ENCODE measurements at regions not wholly inside any gene's neighbourhood (a gene's known extent, or its start where the extent isn't known, plus 50 kb on each side); places are given as distances from the start of the nearest gene placed in this dataset.

GRCh38 chr10:27439101-27439500, 65.0 kb upstream of the RAB18 start:
- CTCF ChIA-PET: no interaction called here
- ATAC-seq: no peak
- no peak for TF ChIP-seq CTCF (conservative IDR thresholded peaks at IDR 0.05; ENCODE audit: low read depth, low read length)
- TF ChIP-seq EZH2phosphoT487 (IDR thresholded peaks at IDR 0.05; ENCODE audit: borderline replicate concordance, low read length): no peak
- no peak for TF ChIP-seq EZH2 (IDR thresholded peaks at IDR 0.05; ENCODE audit: low read length, unreplicated experiment)
- DNase-seq: no peak
- Histone ChIP-seq H3K4me2 (ENCODE audit: low read length) (no peak overlapping the region), H3K79me2 (ENCODE audit: low read length) (no peaks in the 10 kb centered on the region), H3K4me3 (ENCODE audit: low read length) (no peak overlapping the region), H3K9me2 (replicated peaks; ENCODE audit: low read length) (no peaks in the 10 kb centered on the region), H3K27ac (ENCODE audit: low read length) (no peak overlapping the region), H3F3A (ENCODE audit: low read length, unreplicated experiment) (no peaks in the 10 kb centered on the region), H4K20me1 (ENCODE audit: low read length) (no peaks in the 10 kb centered on the region), H3K36me3 (ENCODE audit: low read depth, low read length) (no peaks in the 10 kb centered on the region), H3K27me3 (ENCODE audit: low read length) (no peaks in the 10 kb centered on the region), H3K9me3 (ENCODE audit: low read length) (no peaks in the 10 kb centered on the region), H2AFZ (ENCODE audit: low read length) (no peak overlapping the region), H3K4me1 (ENCODE audit: insufficient read depth, low read length) (no peaks in the 10 kb centered on the region), H3K9ac (ENCODE audit: low read length) (no peak overlapping the region)
- BruUV-seq (replicated peaks): no TSS peak
- POLR2A ChIA-PET (ENCODE audit: unreplicated experiment): no interaction called here
- intact Hi-C loops (cut with micrococcal nuclease): loop anchor here (5.0 kb wide), 1 partner anchor 57 kb away; no protein-coding TSS in a partner anchor

- Histone ChIP-seq H3K79me2 (ENCODE audit: low read length) (no peaks in the 10 kb centered on the region), H3K27me3 (ENCODE audit: low read length) (no peaks in the 10 kb centered on the region), H3K36me3 (ENCODE audit: low read depth, low read length) (no peaks in the 10 kb centered on the region), H2AFZ (ENCODE audit: low read length) (no peak overlapping the region), H3K4me1 (ENCODE audit: insufficient read depth, low read length) (no peaks in the 10 kb centered on the region), H3K9ac (ENCODE audit: low read length) (no peak overlapping the region), H4K20me1 (ENCODE audit: low read length) (no peaks in the 10 kb centered on the region), H3K9me2 (replicated peaks; ENCODE audit: low read length) (no peaks in the 10 kb centered on the region), H3K4me2 (ENCODE audit: low read length) (no peak overlapping the region), H3K4me3 (ENCODE audit: low read length) (no peak overlapping the region), H3K9me3 (ENCODE audit: low read length) (no peaks in the 10 kb centered on the region), H3K27ac (ENCODE audit: low read length) (no peak overlapping the region), H3F3A (ENCODE audit: low read length, unreplicated experiment) (no peaks in the 10 kb centered on the region)
- POLR2A ChIA-PET (ENCODE audit: unreplicated experiment): no interaction called here
- ATAC-seq: no peak
- CTCF ChIA-PET: no interaction called here
- BruUV-seq (replicated peaks): no TSS peak
- intact Hi-C loops (cut with micrococcal nuclease): loop anchor here (5.0 kb wide), 1 partner anchor 55 kb away; no protein-coding TSS in a partner anchor
- no peak for DNase-seq
- TF ChIP-seq EZH2phosphoT487 (IDR thresholded peaks at IDR 0.05; ENCODE audit: borderline replicate concordance, low read length) (no peak), CTCF (conservative IDR thresholded peaks at IDR 0.05; ENCODE audit: low read depth, low read length) (no peak), EZH2 (IDR thresholded peaks at IDR 0.05; ENCODE audit: low read length, unreplicated experiment) (no peak)
These were observed 66.3 kb upstream of the RAB18 start for GRCh38 chr10:27437775-27438174.

GRCh38 chr10:27436710-27437109, 67.4 kb upstream of the RAB18 start:
- BruUV-seq (replicated peaks): no TSS peak
- POLR2A ChIA-PET (ENCODE audit: unreplicated experiment): no interaction called here

More at GRCh38 chr10:27436710-27437109, 67.4 kb upstream of the RAB18 start:
- intact Hi-C loops (cut with micrococcal nuclease): loop anchor here (5.0 kb wide), 1 partner anchor 54 kb away; no protein-coding TSS in a partner anchor
- Histone ChIP-seq H2AFZ (ENCODE audit: low read length) (no peak overlapping the region), H3K4me1 (ENCODE audit: insufficient read depth, low read length) (no peaks in the 10 kb centered on the region), H3F3A (ENCODE audit: low read length, unreplicated experiment) (no peaks in the 10 kb centered on the region), H3K4me3 (ENCODE audit: low read length) (no peak overlapping the region), H3K9ac (ENCODE audit: low read length) (no peak overlapping the region), H3K9me2 (replicated peaks; ENCODE audit: low read length) (no peaks in the 10 kb centered on the region), H3K79me2 (ENCODE audit: low read length) (no peaks in the 10 kb centered on the region), H3K27ac (ENCODE audit: low read length) (no peak overlapping the region), H3K4me2 (ENCODE audit: low read length) (no peak overlapping the region), H3K36me3 (ENCODE audit: low read depth, low read length) (no peaks in the 10 kb centered on the region), H3K27me3 (ENCODE audit: low read length) (no peaks in the 10 kb centered on the region), H4K20me1 (ENCODE audit: low read length) (no peaks in the 10 kb centered on the region), H3K9me3 (ENCODE audit: low read length) (no peaks in the 10 kb centered on the region)
- CTCF ChIA-PET: no interaction called here
- no peak for TF ChIP-seq CTCF (conservative IDR thresholded peaks at IDR 0.05; ENCODE audit: low read depth, low read length)
- TF ChIP-seq EZH2phosphoT487 (IDR thresholded peaks at IDR 0.05; ENCODE audit: borderline replicate concordance, low read length): no peak
- no peak for TF ChIP-seq EZH2 (IDR thresholded peaks at IDR 0.05; ENCODE audit: low read length, unreplicated experiment)
- DNase-seq (no peak), ATAC-seq (no peak)

All from PC-3 (cell line).